Sigmoid colon (tissue), 6 donors: ENCODE measurements at regions not wholly inside any gene's neighbourhood (a gene's known extent, or its start where the extent isn't known, plus 50 kb on each side); places are given as distances from the start of the nearest gene placed in this dataset.

Experiments used
- DNase-seq: peaks from one replicate; pipeline ENCODE4 v3.0.0-alpha.2; 2019
- H3K27ac ChIP-seq, 4 donors: fragments of 200-600 bp; sonication (generic); one replicate each; pipeline ENCODE4 v1.5.1; 2016 to 2019; ENCODE audit warnings: mild to moderate bottlenecking in 1 of 4
- H3K27me3 ChIP-seq, 3 donors: fragments of 200-600 bp; sonication (generic); one replicate each; pipeline ENCODE4 v1.5.1; 2019; ENCODE audit warnings: mild to moderate bottlenecking in 1 of 3
- H3K36me3 ChIP-seq, 4 donors: fragments of 200-600 bp; sonication (generic); one replicate each; pipeline ENCODE4 v1.5.1; 2016 to 2019
- H3K4me1 ChIP-seq, 4 donors: fragments of 200-600 bp; sonication (generic); one replicate each; pipeline ENCODE4 v1.5.1; 2017 to 2019
- H3K4me3 ChIP-seq, 4 donors: fragments of 200-600 bp; sonication (generic); one replicate each; pipeline ENCODE4 v1.5.1; 2017 to 2019; ENCODE audit warnings: mild to moderate bottlenecking in 2 of 4, moderate library complexity in 1 of 4
- H3K9me3 ChIP-seq, 4 donors: fragments of 200-600 bp in 3 of 4; sonication (generic) in 3 of 4; one replicate each; pipeline versions ENCODE4 v1.5.1 to v1.6.1; 2013 to 2019
- EP300 ChIP-seq, 4 donors: sonication (generic); formaldehyde crosslinking; IDR thresholded peaks; one replicate each; pipeline ENCODE4 v1.6.1; 2017; ENCODE audit warnings: antibody characterized with exemption in 4 of 4
- POLR2A ChIP-seq, 2 donors: fragments of 450-650 bp; IDR thresholded peaks; one replicate each; pipeline ENCODE4 v1.6.1; 2016; ENCODE audit warnings: antibody characterized with exemption in 2 of 2, mild to moderate bottlenecking in 2 of 2, moderate library complexity in 2 of 2
- POLR2AphosphoS5 ChIP-seq, 4 donors: sonication (generic); formaldehyde crosslinking; IDR thresholded peaks; one replicate each; pipeline ENCODE4 v1.6.1; 2017; ENCODE audit warnings: antibody characterized with exemption in 4 of 4
- WGBS, 2 donors: extraction: QIAGEN DNeasy Blood & Tissue Kit; methylation state at CpG; one replicate each; pipeline ENCODE4 v1.1.7; 2013; 5-methylcytosine and 5-hydroxymethylcytosine counted together
- intact Hi-C: fragments of 100-400 bp; cut with DNase I; formaldehyde crosslinking; loops from one replicate; pipeline ENCODE4 v1.15.1; 2023
- TF ChIP-seq, protein P1 (sequence below), 4 experiments: fragments of 450-650 bp in 3 of 4; fragments of 200-600 bp in 1 of 4; IDR thresholded peaks; one replicate each; pipeline ENCODE4 v1.5.1; 2016 to 2019; ENCODE audit warnings: antibody characterized with exemption in 4 of 4, mild to moderate bottlenecking in 3 of 4, moderate library complexity in 2 of 4
- donor health status: healthy with polysubstance abuse.
- donor health status: healthy.

DNA sequence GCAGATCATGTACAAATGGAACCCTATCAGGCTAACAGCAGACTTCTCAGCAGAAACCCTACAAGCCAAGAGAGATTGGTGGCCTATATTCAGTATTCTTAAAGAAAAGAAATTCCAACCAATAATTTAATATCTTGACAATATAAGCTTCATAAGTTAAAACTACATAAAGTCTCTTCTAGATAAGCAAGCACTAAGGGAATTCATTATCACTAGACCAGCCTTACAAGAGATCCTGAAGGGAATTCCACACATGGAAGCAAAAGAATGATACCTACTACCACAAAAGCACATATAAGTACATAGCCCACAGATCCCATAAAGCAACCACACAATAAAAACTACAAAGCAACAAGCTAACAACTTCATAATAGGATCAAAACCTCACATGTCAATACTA lies 60.4 kb upstream of the SCAF11 start:
- DNase-seq: no peak
- Histone ChIP-seq H3K4me1 (no peaks in the 10 kb centered on the region), H3K9me3 (peaks cover 0 to 19% (median 10%) of the 10 kb centered on the region in 4 donors), H3K4me3 (no peak overlapping the region), H3K27me3 (no peaks in the 10 kb centered on the region), H3K36me3 (no peaks in the 10 kb centered on the region), H3K27ac (no peak overlapping the region)
- intact Hi-C loops: no loop called here
- TF ChIP-seq EP300 (IDR thresholded peaks at IDR 0.05) (no peak), POLR2A (IDR thresholded peaks at IDR 0.05) (no peak)
- TF ChIP-seq, protein P1, sequence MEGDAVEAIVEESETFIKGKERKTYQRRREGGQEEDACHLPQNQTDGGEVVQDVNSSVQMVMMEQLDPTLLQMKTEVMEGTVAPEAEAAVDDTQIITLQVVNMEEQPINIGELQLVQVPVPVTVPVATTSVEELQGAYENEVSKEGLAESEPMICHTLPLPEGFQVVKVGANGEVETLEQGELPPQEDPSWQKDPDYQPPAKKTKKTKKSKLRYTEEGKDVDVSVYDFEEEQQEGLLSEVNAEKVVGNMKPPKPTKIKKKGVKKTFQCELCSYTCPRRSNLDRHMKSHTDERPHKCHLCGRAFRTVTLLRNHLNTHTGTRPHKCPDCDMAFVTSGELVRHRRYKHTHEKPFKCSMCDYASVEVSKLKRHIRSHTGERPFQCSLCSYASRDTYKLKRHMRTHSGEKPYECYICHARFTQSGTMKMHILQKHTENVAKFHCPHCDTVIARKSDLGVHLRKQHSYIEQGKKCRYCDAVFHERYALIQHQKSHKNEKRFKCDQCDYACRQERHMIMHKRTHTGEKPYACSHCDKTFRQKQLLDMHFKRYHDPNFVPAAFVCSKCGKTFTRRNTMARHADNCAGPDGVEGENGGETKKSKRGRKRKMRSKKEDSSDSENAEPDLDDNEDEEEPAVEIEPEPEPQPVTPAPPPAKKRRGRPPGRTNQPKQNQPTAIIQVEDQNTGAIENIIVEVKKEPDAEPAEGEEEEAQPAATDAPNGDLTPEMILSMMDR (IDR thresholded peaks at IDR 0.05): no peak

DNA sequence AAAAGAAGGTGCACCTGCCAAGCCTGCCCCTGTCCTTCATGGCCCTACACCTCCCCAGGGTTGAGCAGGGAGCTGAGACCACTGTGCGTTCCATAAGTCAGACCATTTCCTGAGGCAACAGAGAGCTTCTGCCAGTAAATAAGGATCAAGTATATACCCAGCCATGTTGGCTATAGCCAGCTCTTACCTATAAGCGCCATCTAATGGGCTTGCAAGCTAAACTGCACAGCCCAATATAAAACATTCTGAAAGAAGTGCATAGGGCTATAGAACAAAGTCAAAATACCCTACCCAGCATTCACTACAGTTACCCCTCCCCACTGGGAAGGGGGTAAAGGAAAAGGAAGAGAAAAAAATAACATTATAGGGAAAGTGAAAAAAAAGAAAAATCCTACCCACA lies 59.3 kb upstream of the SCAF11 start:
- H3K4me3 ChIP-seq: no peak overlapping the region
- H3K27ac ChIP-seq: no peak overlapping the region
- no peaks in the 10 kb centered on the region for H3K4me1 ChIP-seq
- no peaks in the 10 kb centered on the region for H3K36me3 ChIP-seq
- 35 to 75% methylated on average over 2 of the region's 2 CpGs for WGBS, 2 donors
- TF ChIP-seq, protein P1 (IDR thresholded peaks at IDR 0.05): no peak
- TF ChIP-seq POLR2AphosphoS5 (IDR thresholded peaks at IDR 0.05) (no peak), EP300 (IDR thresholded peaks at IDR 0.05) (no peak), POLR2A (IDR thresholded peaks at IDR 0.05) (no peak)
- no peak for DNase-seq
- H3K9me3 ChIP-seq: peaks cover 0 to 20% (median 12%) of the 10 kb centered on the region in 4 donors
- intact Hi-C loops: no loop called here
- H3K27me3 ChIP-seq: no peaks in the 10 kb centered on the region

DNA sequence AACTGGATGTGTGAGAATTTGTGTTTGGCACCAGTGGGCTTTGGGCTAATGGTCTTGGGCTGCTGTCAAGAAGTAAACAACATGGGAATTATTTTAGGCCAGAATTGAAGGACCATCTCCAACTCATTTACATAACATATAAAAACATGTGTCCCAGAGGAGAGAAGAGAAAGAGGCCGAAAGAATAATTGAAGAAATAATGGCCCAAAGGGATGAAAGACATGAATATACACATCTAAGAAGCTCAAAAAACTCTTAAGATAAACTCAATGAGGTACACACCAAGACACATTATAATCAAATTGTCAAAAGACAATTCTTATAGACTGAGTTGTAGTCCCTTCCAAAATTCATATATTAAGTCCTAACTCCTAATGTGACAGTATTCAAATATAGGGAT lies 56.1 kb upstream of the SCAF11 start:
- TF ChIP-seq, protein P1 (IDR thresholded peaks at IDR 0.05): no peak
- TF ChIP-seq POLR2A (IDR thresholded peaks at IDR 0.05): no peak
- TF ChIP-seq POLR2AphosphoS5 (IDR thresholded peaks at IDR 0.05): no peak
- no peak for TF ChIP-seq EP300 (IDR thresholded peaks at IDR 0.05)
- H3K27me3 ChIP-seq: no peaks in the 10 kb centered on the region
- DNase-seq: no peak
- peaks cover 0 to 20% (median 10%) of the 10 kb centered on the region in 4 donors for H3K9me3 ChIP-seq
- H3K4me3 ChIP-seq: no peak overlapping the region
- H3K4me1 ChIP-seq: no peaks in the 10 kb centered on the region
- H3K36me3 ChIP-seq: no peaks in the 10 kb centered on the region
- 91 to 95% methylated on average over 1 of the region's 1 CpG for WGBS, 2 donors
- intact Hi-C loops: no loop called here
- no peak overlapping the region for H3K27ac ChIP-seq

DNA sequence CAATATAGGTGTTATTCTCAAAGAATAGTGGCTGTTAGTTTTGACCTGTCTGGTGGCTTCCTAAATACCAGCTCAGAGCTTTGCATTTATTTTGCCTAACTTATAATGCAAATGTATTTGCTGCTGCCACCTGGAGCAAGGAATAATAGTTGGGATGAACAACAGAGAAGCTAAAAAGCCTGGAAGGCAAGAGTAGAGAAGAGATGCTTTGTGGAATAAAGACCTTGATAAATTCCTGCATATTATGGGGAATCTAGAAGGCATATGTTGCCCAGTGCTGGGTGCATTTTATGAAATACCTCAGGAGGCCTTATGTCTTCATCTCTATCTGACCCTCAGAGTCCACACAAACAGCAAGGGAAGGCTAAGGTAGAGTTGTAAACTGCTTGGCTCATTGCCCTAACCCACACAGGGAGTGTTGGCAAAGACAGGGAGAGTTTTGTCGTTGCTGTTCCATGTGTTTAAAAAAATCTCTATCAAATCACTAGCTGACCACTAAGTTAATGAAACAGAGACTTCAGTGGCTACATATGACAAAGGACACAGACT lies 53.7 kb upstream of the SCAF11 start:
- Histone ChIP-seq H3K27me3 (no peaks in the 10 kb centered on the region), H3K4me1 (no peaks in the 10 kb centered on the region), H3K9me3 (peaks cover 0 to 15% (median 5%) of the 10 kb centered on the region in 4 donors), H3K27ac (no peak overlapping the region), H3K36me3 (no peaks in the 10 kb centered on the region), H3K4me3 (no peak overlapping the region)
- intact Hi-C loops: no loop called here
- 15 to 39% methylated on average over 1 of the region's 1 CpG for WGBS, 2 donors
- TF ChIP-seq, protein P1 (IDR thresholded peaks at IDR 0.05): no peak
- TF ChIP-seq POLR2AphosphoS5 (IDR thresholded peaks at IDR 0.05): no peak
- TF ChIP-seq POLR2A (IDR thresholded peaks at IDR 0.05): no peak
- no peak for TF ChIP-seq EP300 (IDR thresholded peaks at IDR 0.05)
- DNase-seq: no peak
